GM10266 (cell line): ENCODE measurements at regions not wholly inside any gene's neighbourhood (a gene's known extent, or its start where the extent isn't known, plus 50 kb on each side); places are given as distances from the start of the nearest gene placed in this dataset.

ENCODE experiments used
- DNase-seq: peaks from one replicate; pipeline ENCODE4 v3.0.0; 2012; ENCODE audit errors: extremely low spot score
- TF ChIP-seq, protein P1 (sequence below): IDR thresholded peaks from 2 replicates; pipeline ENCODE4 v1.5.1; 2012; ENCODE audit warnings: mild to moderate bottlenecking, low read depth; ENCODE audit not compliant: control insufficient read depth, insufficient read depth; ENCODE audit errors: missing control alignments

GRCh38 chr4:30837131-30837539, 117.0 kb downstream of the PCDH7 start:
- TF ChIP-seq, protein P1, sequence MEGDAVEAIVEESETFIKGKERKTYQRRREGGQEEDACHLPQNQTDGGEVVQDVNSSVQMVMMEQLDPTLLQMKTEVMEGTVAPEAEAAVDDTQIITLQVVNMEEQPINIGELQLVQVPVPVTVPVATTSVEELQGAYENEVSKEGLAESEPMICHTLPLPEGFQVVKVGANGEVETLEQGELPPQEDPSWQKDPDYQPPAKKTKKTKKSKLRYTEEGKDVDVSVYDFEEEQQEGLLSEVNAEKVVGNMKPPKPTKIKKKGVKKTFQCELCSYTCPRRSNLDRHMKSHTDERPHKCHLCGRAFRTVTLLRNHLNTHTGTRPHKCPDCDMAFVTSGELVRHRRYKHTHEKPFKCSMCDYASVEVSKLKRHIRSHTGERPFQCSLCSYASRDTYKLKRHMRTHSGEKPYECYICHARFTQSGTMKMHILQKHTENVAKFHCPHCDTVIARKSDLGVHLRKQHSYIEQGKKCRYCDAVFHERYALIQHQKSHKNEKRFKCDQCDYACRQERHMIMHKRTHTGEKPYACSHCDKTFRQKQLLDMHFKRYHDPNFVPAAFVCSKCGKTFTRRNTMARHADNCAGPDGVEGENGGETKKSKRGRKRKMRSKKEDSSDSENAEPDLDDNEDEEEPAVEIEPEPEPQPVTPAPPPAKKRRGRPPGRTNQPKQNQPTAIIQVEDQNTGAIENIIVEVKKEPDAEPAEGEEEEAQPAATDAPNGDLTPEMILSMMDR, result no peak
- DNase-seq, result no peak

- TF ChIP-seq, protein P1, result no peak
- no peak for DNase-seq
Observed at GRCh38 chr4:30837861-30838260, 117.7 kb downstream of the PCDH7 start.

DNA sequence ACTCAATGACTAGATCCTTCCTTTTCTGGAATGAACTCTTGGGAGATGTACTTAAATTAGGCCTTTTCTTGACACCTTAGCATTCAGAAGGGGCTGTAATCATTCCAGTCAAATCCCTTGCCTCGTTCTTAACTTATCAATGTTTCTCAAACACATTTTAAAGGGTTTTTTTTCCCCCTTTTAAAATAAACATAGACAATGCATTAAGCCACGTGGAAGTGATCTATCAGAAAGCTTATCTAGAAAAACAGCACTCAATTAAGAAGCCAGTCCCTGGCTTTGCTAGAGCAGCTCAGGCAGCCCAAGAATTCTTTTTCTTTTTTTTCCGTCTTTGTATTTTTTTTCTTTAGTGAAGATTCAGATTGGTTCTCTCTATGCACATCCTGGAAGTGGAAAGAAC, 118.2 kb downstream of the PCDH7 start:
- no peak for DNase-seq
- TF ChIP-seq, protein P1, result no peak

GRCh38 chr4:30839583-30840520, 119.7 kb downstream of the PCDH7 start:
- no peak for DNase-seq
- TF ChIP-seq, protein P1, result no peak

GRCh38 chr4:30840571-30840970, 120.4 kb downstream of the PCDH7 start:
- DNase-seq, result no peak
- TF ChIP-seq, protein P1, result no peak

- TF ChIP-seq, protein P1, result no peak
- no peak for DNase-seq
Observed at GRCh38 chr4:30842142-30842541, 122.0 kb downstream of the PCDH7 start.

GRCh38 chr4:30842689-30843088, 122.5 kb downstream of the PCDH7 start:
- no peak for DNase-seq
- TF ChIP-seq, protein P1, result no peak
